GM12872 (cell line): ENCODE measurements at regions not wholly inside any gene's neighbourhood (a gene's known extent, or its start where the extent isn't known, plus 50 kb on each side); places are given as distances from the start of the nearest gene placed in this dataset.
A peak's percentile ranks its signal among the peaks of the same experiment; 100 is the strongest.

Experiments used
- CTCF ChIP-seq: IDR thresholded peaks from 3 replicates; pipeline ENCODE4 v1.5.1; 2011; ENCODE audit warnings: low read depth, mild to moderate bottlenecking, low read length, moderate library complexity; ENCODE audit not compliant: insufficient read depth

- TF ChIP-seq CTCF: no peak
Observed at GRCh38 chr4:3343358-3343757, 50.5 kb downstream of the RGS12 start.

GRCh38 chr4:3344104-3344503 lies 51.3 kb downstream of the RGS12 start:
- TF ChIP-seq CTCF: no peak

- no peak for TF ChIP-seq CTCF
Observed at GRCh38 chr4:3344596-3344995, 51.8 kb downstream of the RGS12 start.

GRCh38 chr4:3345384-3345783 lies 52.6 kb downstream of the RGS12 start:
- no peak for TF ChIP-seq CTCF

GRCh38 chr4:3346146-3346545 lies 53.3 kb downstream of the RGS12 start:
- TF ChIP-seq CTCF: peak; percentile 85

GRCh38 chr4:3347871-3348270 lies 55.0 kb downstream of the RGS12 start:
- no peak for TF ChIP-seq CTCF

GRCh38 chr4:3348621-3349020 lies 55.8 kb downstream of the RGS12 start:
- TF ChIP-seq CTCF: no peak

- no peak for TF ChIP-seq CTCF
Observed at GRCh38 chr4:3349116-3349515, 56.3 kb downstream of the RGS12 start.
